GM23338 (cell line): ENCODE measurements at regions not wholly inside any gene's neighbourhood (a gene's known extent, or its start where the extent isn't known, plus 50 kb on each side); places are given as distances from the start of the nearest gene placed in this dataset.

Experiments
- ATAC-seq: fragments of 200-7000 bp; cut with Tn5 transposase; 3 replicates; pipeline ENCODE4 v1.9.1; 2020
- DNase-seq: peaks from one replicate; pipeline ENCODE4 v3.0.0-alpha.2; 2015; ENCODE audit warnings: low spot score
- H2AFZ ChIP-seq: fragments of 200-600 bp; sonication (generic); 2 replicates; pipeline ENCODE4 v1.8.0; 2016; ENCODE audit warnings: antibody characterized with exemption, mild to moderate bottlenecking, moderate library complexity
- H3F3A ChIP-seq: fragments of 200-600 bp; sonication (generic); replicated peaks from 2 replicates; pipeline ENCODE4 v1.8.0; 2017; ENCODE audit warnings: antibody characterized with exemption, mixed run types, low read depth
- H3K27ac ChIP-seq: fragments of 200-600 bp; sonication (generic); 2 replicates; pipeline ENCODE4 v1.6.1; 2016; ENCODE audit warnings: low read depth
- H3K27me3 ChIP-seq: fragments of 200-600 bp; sonication (generic); 2 replicates; pipeline ENCODE4 v1.8.0; 2016; ENCODE audit warnings: mild to moderate bottlenecking, mixed run types, moderate library complexity; ENCODE audit not compliant: insufficient read depth
- H3K36me3 ChIP-seq: fragments of 200-600 bp; sonication (generic); 2 replicates; pipeline ENCODE4 v1.8.0; 2016; ENCODE audit warnings: mild to moderate bottlenecking; ENCODE audit not compliant: insufficient read depth
- H3K4me1 ChIP-seq: fragments of 200-600 bp; sonication (generic); 2 replicates; pipeline ENCODE4 v1.8.0; 2016; ENCODE audit warnings: mild to moderate bottlenecking, moderate library complexity; ENCODE audit not compliant: insufficient read depth
- H3K4me2 ChIP-seq: fragments of 200-600 bp; sonication (generic); 2 replicates; pipeline ENCODE4 v1.7.1; 2017; ENCODE audit warnings: mixed run types
- H3K4me3 ChIP-seq: fragments of 200-600 bp; sonication (generic); 2 replicates; pipeline ENCODE4 v1.6.1; 2016; ENCODE audit warnings: mixed run types
- H3K79me2 ChIP-seq: fragments of 200-600 bp; sonication (generic); replicated peaks from 2 replicates; pipeline ENCODE4 v1.8.0; 2017; ENCODE audit warnings: mild to moderate bottlenecking; ENCODE audit not compliant: insufficient read depth
- H3K9me2 ChIP-seq: fragments of 200-600 bp; sonication (generic); 2 replicates; pipeline ENCODE4 v1.8.0; 2017; ENCODE audit not compliant: insufficient read depth
- H4K20me1 ChIP-seq: fragments of 200-600 bp; sonication (generic); replicated peaks from 2 replicates; pipeline ENCODE4 v1.8.0; 2017; ENCODE audit warnings: mild to moderate bottlenecking; ENCODE audit not compliant: insufficient read depth
- H3K27ac Mint-ChIP-seq: 2 replicates; pipeline ENCODE4 v1.8.0; 2020; ENCODE audit warnings: inconsistent platforms, mild to moderate bottlenecking, moderate library complexity, mixed read lengths
- H3K27me3 Mint-ChIP-seq: 3 replicates; pipeline ENCODE4 v1.8.0; 2022; ENCODE audit warnings: low read depth, mild to moderate bottlenecking, moderate library complexity, mixed read lengths, inconsistent platforms; ENCODE audit not compliant: insufficient read depth, poor library complexity
- H3K36me3 Mint-ChIP-seq: 3 replicates; pipeline ENCODE4 v1.8.0; 2021; ENCODE audit warnings: low read depth, mild to moderate bottlenecking, inconsistent platforms, moderate library complexity, mixed read lengths
- H3K4me1 Mint-ChIP-seq: 3 replicates; pipeline ENCODE4 v1.8.0; 2020; ENCODE audit warnings: mild to moderate bottlenecking, inconsistent platforms, mixed read lengths
- H3K4me3 Mint-ChIP-seq: 3 replicates; pipeline ENCODE4 v1.8.0; 2021; ENCODE audit warnings: moderate library complexity, mild to moderate bottlenecking, inconsistent platforms, mixed read lengths
- H3K9me3 Mint-ChIP-seq: 3 replicates; pipeline ENCODE4 v1.8.0; 2020; ENCODE audit warnings: moderate library complexity, mild to moderate bottlenecking, inconsistent platforms, mixed read lengths
- CREB1 ChIP-seq: fragments of 250-450 bp; sonication (Bioruptor Pico); IDR thresholded peaks from 2 replicates; pipeline ENCODE4 v1.5.0; 2020; ENCODE audit warnings: low read depth, mild to moderate bottlenecking, moderate library complexity
- ETS1 ChIP-seq: IDR thresholded peaks from 2 replicates; pipeline ENCODE4 v1.6.1; 2016; ENCODE audit warnings: antibody characterized with exemption
- EZH2 ChIP-seq: fragments of 200-600 bp; sonication (generic); IDR thresholded peaks from one replicate; pipeline ENCODE4 v1.8.0; 2017; ENCODE audit warnings: antibody characterized with exemption, mild to moderate bottlenecking, low read depth; ENCODE audit not compliant: unreplicated experiment
- EZH2phosphoT487 ChIP-seq: fragments of 200-600 bp; sonication (generic); IDR thresholded peaks from one replicate; pipeline ENCODE4 v1.8.1; 2018; ENCODE audit warnings: antibody characterized with exemption; ENCODE audit not compliant: unreplicated experiment
- JUNB ChIP-seq: IDR thresholded peaks from one replicate; pipeline ENCODE4 v1.6.1; 2016; ENCODE audit warnings: antibody characterized with exemption; ENCODE audit not compliant: unreplicated experiment
- NANOG ChIP-seq: IDR thresholded peaks from 2 replicates; pipeline ENCODE4 v1.6.1; 2016; ENCODE audit warnings: antibody characterized with exemption, borderline replicate concordance
- POLR2AphosphoS5 ChIP-seq: IDR thresholded peaks from 2 replicates; pipeline ENCODE4 v1.6.1; 2016; ENCODE audit warnings: antibody characterized with exemption, low read depth
- STAT1 ChIP-seq: IDR thresholded peaks from one replicate; pipeline ENCODE4 v1.6.1; 2016; ENCODE audit warnings: antibody characterized with exemption; ENCODE audit not compliant: unreplicated experiment
- ZNF114 ChIP-seq: fragments of 250-450 bp; sonication (Bioruptor Pico); IDR thresholded peaks from 2 replicates; pipeline ENCODE4 v1.5.0; 2020; ENCODE audit warnings: mild to moderate bottlenecking, moderate library complexity
- ZNF331 ChIP-seq: fragments of 250-450 bp; sonication (Bioruptor Pico); IDR thresholded peaks from 2 replicates; pipeline ENCODE4 v1.5.0; 2020; ENCODE audit warnings: low read depth, mild to moderate bottlenecking, moderate library complexity
- ZNF462 ChIP-seq: fragments of 250-450 bp; sonication (Bioruptor Pico); IDR thresholded peaks from 2 replicates; pipeline ENCODE4 v1.5.0; 2020; ENCODE audit warnings: mild to moderate bottlenecking, moderate library complexity
- TF ChIP-seq, protein P1 (sequence below): IDR thresholded peaks from one replicate; pipeline ENCODE4 v1.6.1; 2018; ENCODE audit warnings: antibody characterized with exemption; ENCODE audit not compliant: unreplicated experiment

GRCh38 chr15:93809516-93809915, 421.8 kb upstream of the MCTP2 start:
- Mint-ChIP-seq H3K4me1 (peaks cover 11% of the 10 kb centered on the region), H3K27me3 (no peaks in the 10 kb centered on the region), H3K9me3 (no peaks in the 10 kb centered on the region), H3K27ac (no peak overlapping the region), H3K4me3 (no peak overlapping the region), H3K36me3 (no peaks in the 10 kb centered on the region)
- ATAC-seq (no peak), DNase-seq (no peak)
- H3K4me3 ChIP-seq: no peak overlapping the region
- no peak overlapping the region for H3K27ac ChIP-seq
- H3F3A ChIP-seq: no peaks in the 10 kb centered on the region
- no peaks in the 10 kb centered on the region for H3K27me3 ChIP-seq
- H4K20me1 ChIP-seq: no peaks in the 10 kb centered on the region
- H3K79me2 ChIP-seq: no peaks in the 10 kb centered on the region
- TF ChIP-seq CREB1 (CRISPR knock-in tag) (no peak), NANOG (no peak), STAT1 (no peak), EZH2 (no peak), ZNF462 (CRISPR knock-in tag) (no peak), ETS1 (no peak), ZNF331 (no peak), ZNF114 (CRISPR knock-in tag) (no peak), JUNB (no peak), POLR2AphosphoS5 (no peak), EZH2phosphoT487 (no peak)
- TF ChIP-seq, protein P1, sequence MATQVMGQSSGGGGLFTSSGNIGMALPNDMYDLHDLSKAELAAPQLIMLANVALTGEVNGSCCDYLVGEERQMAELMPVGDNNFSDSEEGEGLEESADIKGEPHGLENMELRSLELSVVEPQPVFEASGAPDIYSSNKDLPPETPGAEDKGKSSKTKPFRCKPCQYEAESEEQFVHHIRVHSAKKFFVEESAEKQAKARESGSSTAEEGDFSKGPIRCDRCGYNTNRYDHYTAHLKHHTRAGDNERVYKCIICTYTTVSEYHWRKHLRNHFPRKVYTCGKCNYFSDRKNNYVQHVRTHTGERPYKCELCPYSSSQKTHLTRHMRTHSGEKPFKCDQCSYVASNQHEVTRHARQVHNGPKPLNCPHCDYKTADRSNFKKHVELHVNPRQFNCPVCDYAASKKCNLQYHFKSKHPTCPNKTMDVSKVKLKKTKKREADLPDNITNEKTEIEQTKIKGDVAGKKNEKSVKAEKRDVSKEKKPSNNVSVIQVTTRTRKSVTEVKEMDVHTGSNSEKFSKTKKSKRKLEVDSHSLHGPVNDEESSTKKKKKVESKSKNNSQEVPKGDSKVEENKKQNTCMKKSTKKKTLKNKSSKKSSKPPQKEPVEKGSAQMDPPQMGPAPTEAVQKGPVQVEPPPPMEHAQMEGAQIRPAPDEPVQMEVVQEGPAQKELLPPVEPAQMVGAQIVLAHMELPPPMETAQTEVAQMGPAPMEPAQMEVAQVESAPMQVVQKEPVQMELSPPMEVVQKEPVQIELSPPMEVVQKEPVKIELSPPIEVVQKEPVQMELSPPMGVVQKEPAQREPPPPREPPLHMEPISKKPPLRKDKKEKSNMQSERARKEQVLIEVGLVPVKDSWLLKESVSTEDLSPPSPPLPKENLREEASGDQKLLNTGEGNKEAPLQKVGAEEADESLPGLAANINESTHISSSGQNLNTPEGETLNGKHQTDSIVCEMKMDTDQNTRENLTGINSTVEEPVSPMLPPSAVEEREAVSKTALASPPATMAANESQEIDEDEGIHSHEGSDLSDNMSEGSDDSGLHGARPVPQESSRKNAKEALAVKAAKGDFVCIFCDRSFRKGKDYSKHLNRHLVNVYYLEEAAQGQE: no peak
- no peaks in the 10 kb centered on the region for H3K9me2 ChIP-seq
- no peak overlapping the region for H3K4me2 ChIP-seq
- no peaks in the 10 kb centered on the region; the same call in 1 of the 2 replicates for H3K4me1 ChIP-seq
- H2AFZ ChIP-seq: no peak overlapping the region
- no peaks in the 10 kb centered on the region for H3K36me3 ChIP-seq
